ENCODE measurements at regions not wholly inside any gene's neighbourhood (a gene's known extent, or its start where the extent isn't known, plus 50 kb on each side); places are given as distances from the start of the nearest gene placed in this dataset.

DNA sequence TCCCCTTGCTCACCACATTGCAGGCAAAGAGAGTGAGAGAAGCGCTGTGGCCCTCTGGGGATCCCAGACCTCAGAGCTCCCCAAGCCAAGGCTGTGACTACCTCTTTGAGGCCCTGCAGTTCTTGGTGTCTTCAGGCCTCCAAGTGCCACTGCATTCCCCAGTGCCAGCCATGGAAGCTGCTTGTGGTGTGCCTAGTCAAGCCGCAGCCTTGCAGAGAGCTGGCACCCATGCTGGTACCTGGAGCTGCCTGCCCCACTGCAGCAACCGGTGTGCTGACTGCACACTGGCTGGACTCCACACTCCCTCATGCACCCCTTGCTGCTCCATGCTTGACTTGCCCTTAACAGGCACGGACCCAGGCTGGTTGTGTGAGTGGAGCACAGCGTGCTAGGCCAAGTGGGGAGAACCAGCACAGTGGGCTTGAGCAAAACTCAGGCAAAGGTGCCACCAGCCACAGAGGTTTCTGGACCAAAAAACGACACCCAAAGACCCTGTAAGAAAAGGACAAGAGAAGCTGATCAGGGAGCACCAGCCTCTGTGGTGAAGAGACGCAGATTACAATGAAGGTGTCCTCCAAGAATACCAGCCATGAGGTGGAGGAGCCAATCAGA is 113.5 kb upstream of the TMEM18 start:
- TF ChIP-seq, protein P1, sequence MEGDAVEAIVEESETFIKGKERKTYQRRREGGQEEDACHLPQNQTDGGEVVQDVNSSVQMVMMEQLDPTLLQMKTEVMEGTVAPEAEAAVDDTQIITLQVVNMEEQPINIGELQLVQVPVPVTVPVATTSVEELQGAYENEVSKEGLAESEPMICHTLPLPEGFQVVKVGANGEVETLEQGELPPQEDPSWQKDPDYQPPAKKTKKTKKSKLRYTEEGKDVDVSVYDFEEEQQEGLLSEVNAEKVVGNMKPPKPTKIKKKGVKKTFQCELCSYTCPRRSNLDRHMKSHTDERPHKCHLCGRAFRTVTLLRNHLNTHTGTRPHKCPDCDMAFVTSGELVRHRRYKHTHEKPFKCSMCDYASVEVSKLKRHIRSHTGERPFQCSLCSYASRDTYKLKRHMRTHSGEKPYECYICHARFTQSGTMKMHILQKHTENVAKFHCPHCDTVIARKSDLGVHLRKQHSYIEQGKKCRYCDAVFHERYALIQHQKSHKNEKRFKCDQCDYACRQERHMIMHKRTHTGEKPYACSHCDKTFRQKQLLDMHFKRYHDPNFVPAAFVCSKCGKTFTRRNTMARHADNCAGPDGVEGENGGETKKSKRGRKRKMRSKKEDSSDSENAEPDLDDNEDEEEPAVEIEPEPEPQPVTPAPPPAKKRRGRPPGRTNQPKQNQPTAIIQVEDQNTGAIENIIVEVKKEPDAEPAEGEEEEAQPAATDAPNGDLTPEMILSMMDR (IDR thresholded peaks at IDR 0.05), result no peak
- CTCF ChIA-PET, result no interaction called here
- no peak for ATAC-seq (ENCODE audit: low read depth)
- intact Hi-C loops (cut with micrococcal nuclease), result no loop called here
- peaks cover 2% of the 10 kb centered on the region for H3K9me3 Mint-ChIP-seq
- H3K4me3 Mint-ChIP-seq, result no peak overlapping the region
- no peak overlapping the region for H3K27ac Mint-ChIP-seq
- H3K36me3 Mint-ChIP-seq (ENCODE audit: low read depth), result no peaks in the 10 kb centered on the region
- DNase-seq, result no peak
- no peaks in the 10 kb centered on the region for H3K27me3 Mint-ChIP-seq
- POLR2A ChIA-PET, result no interaction called here
- H3K4me1 Mint-ChIP-seq, result no peaks in the 10 kb centered on the region

- Mint-ChIP-seq H3K27me3 (no peaks in the 10 kb centered on the region), H3K9me3 (peaks cover 2% of the 10 kb centered on the region), H3K36me3 (ENCODE audit: low read depth) (no peaks in the 10 kb centered on the region), H3K4me3 (no peak overlapping the region), H3K27ac (no peak overlapping the region), H3K4me1 (no peaks in the 10 kb centered on the region)
- ChIA-PET CTCF (no interaction called here), POLR2A (no interaction called here)
- intact Hi-C loops (cut with micrococcal nuclease), result no loop called here
- no peak for DNase-seq
- no peak for ATAC-seq (ENCODE audit: low read depth)
- TF ChIP-seq, protein P1 (IDR thresholded peaks at IDR 0.05), result no peak
Measured at GRCh38 chr2:790081-790480, 112.9 kb upstream of the TMEM18 start.

- H3K9me3 Mint-ChIP-seq, result peaks cover 2% of the 10 kb centered on the region
- intact Hi-C loops (cut with micrococcal nuclease), result no loop called here
- CTCF ChIA-PET, result no interaction called here
- ATAC-seq (ENCODE audit: low read depth) (no peak), DNase-seq (no peak)
- no peaks in the 10 kb centered on the region for H3K36me3 Mint-ChIP-seq (ENCODE audit: low read depth)
- H3K27me3 Mint-ChIP-seq, result no peaks in the 10 kb centered on the region
- H3K4me1 Mint-ChIP-seq, result no peaks in the 10 kb centered on the region
- POLR2A ChIA-PET, result no interaction called here
- H3K4me3 Mint-ChIP-seq, result no peak overlapping the region
- no peak overlapping the region for H3K27ac Mint-ChIP-seq
- TF ChIP-seq, protein P1 (IDR thresholded peaks at IDR 0.05), result no peak
Measured at GRCh38 chr2:789529-789928, 112.3 kb upstream of the TMEM18 start.

DNA sequence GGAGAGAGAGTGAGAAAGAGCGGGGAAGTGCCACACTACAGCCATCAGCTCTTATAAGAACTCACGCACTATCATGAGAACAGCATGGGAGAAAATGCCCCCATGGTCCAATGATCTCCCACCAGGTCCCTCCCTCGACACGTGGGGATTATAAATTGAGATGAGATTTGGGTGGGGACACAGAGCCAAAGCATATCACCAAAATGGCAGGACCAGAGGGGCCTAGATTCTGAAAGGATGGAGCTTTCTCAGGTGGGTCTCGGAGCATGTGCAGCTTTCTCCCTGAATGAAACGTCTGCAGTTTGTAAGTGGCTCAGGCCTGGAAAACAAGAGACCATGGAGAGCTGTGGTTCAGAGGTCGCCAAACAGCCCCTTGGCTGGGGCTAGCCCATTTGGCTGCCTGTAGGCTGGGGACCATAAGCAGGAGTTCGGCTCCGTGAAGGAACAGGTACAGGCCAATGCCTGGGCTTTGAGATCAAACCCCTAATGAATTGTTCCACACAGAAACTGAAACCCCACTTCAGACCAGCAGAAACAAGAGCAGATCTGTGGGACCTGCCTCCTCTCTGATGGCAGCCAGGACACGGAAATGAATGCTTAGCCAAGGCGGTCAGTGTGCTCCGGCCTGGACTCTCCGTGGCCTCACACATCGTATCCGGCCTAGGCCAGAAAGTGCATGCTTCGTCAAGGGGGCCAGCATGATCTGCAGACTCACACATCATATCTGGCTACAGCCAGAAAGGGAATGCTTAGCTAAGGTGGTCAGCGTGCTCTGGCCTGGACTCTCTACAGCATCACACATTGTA is 111.2 kb upstream of the TMEM18 start:
- ChIA-PET CTCF (no interaction called here), POLR2A (no interaction called here)
- H3K4me1 Mint-ChIP-seq, result no peaks in the 10 kb centered on the region
- peaks cover 2% of the 10 kb centered on the region for H3K9me3 Mint-ChIP-seq
- ATAC-seq (ENCODE audit: low read depth), result no peak
- no peaks in the 10 kb centered on the region for H3K36me3 Mint-ChIP-seq (ENCODE audit: low read depth)
- H3K27ac Mint-ChIP-seq, result no peak overlapping the region
- DNase-seq, result no peak
- TF ChIP-seq, protein P1 (IDR thresholded peaks at IDR 0.05), result no peak
- no peak overlapping the region for H3K4me3 Mint-ChIP-seq
- intact Hi-C loops (cut with micrococcal nuclease), result no loop called here
- H3K27me3 Mint-ChIP-seq, result no peaks in the 10 kb centered on the region

GRCh38 chr2:784753-785152 is 107.5 kb upstream of the TMEM18 start:
- CTCF ChIA-PET, result no interaction called here
- H3K27me3 Mint-ChIP-seq, result peaks cover 3% of the 10 kb centered on the region
- no peak overlapping the region for H3K4me3 Mint-ChIP-seq
- no peak overlapping the region for H3K27ac Mint-ChIP-seq
- H3K9me3 Mint-ChIP-seq, result peaks cover 2% of the 10 kb centered on the region
- ATAC-seq (ENCODE audit: low read depth), result no peak
- DNase-seq, result no peak
- TF ChIP-seq, protein P1 (IDR thresholded peaks at IDR 0.05), result no peak
- H3K4me1 Mint-ChIP-seq, result no peaks in the 10 kb centered on the region
- intact Hi-C loops (cut with micrococcal nuclease), result no loop called here
- POLR2A ChIA-PET, result no interaction called here
- H3K36me3 Mint-ChIP-seq (ENCODE audit: low read depth), result no peaks in the 10 kb centered on the region

Measured in activated B cell treated with CpG ODN at 0.5 μM for 24 hours (primary cell).